ENCODE measurements at regions not wholly inside any gene's neighbourhood (a gene's known extent, or its start where the extent isn't known, plus 50 kb on each side); places are given as distances from the start of the nearest gene placed in this dataset.

DNA sequence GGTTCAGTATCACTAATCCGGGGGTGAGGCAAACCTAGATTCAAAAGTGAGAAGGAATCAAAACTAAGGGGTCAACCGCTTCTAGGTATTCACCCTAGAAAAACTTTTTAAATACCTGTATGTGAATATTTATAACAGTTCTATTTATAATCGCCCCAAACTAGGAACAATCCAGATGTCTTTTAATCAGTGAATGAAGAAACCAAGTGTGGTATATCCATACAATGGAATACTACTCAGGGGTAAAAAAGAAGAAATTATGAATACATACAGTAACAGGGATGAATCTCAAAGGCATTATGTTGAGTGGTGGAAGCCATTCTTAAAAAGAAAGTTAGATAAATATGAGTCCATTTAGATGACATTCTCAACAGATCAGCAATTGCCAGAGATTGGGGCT is 178.0 kb upstream of the BLID start:
- TF ChIP-seq, protein P1, sequence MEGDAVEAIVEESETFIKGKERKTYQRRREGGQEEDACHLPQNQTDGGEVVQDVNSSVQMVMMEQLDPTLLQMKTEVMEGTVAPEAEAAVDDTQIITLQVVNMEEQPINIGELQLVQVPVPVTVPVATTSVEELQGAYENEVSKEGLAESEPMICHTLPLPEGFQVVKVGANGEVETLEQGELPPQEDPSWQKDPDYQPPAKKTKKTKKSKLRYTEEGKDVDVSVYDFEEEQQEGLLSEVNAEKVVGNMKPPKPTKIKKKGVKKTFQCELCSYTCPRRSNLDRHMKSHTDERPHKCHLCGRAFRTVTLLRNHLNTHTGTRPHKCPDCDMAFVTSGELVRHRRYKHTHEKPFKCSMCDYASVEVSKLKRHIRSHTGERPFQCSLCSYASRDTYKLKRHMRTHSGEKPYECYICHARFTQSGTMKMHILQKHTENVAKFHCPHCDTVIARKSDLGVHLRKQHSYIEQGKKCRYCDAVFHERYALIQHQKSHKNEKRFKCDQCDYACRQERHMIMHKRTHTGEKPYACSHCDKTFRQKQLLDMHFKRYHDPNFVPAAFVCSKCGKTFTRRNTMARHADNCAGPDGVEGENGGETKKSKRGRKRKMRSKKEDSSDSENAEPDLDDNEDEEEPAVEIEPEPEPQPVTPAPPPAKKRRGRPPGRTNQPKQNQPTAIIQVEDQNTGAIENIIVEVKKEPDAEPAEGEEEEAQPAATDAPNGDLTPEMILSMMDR (IDR thresholded peaks at IDR 0.05; ENCODE audit: low read depth, low read length, missing control alignments), result no peak
- in situ Hi-C loops (cut with HindIII; ENCODE audit: low sequenced_read_pairs), result no loop called here
- DNase-seq (ENCODE audit: low read depth), result no peak
- no peak overlapping the region for H3K4me3 ChIP-seq (ENCODE audit: low read depth, low read length)

DNA sequence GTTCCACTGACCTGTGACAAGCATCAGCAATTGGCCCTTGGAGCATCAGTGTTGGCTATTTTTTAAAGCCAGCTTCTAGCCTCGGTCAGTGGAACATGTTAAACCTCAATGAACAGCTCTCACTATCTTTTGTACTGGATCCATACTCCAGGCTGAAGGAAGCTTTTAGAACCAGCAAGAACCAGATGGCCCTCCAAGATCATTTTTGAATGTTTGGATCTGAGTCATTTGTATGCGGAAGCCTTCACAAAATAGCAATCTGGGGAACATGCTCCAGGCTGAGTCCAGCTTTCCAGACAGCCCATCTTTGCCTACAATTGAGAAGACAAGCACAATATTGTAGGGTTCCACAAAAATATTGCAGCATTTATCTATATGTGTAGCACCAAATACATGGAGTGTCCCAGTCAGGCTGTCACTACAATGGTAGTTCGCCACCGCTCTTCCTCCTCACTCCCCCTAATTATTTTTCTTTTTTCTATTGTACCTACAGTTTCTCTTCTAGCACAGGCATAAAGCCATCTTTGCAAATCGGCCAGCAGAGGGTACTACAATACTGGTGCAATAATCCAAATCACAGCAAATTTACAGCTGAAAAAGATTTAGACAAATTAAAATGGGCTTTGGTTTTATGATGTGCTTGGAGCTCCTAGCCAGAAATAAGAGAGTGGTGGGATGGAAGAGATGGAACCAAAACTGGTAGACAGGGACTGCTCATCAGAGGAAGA is 177.4 kb upstream of the BLID start:
- H3K4me3 ChIP-seq (ENCODE audit: low read depth, low read length), result no peak overlapping the region
- in situ Hi-C loops (cut with HindIII; ENCODE audit: low sequenced_read_pairs), result no loop called here
- DNase-seq (ENCODE audit: low read depth), result peak; percentile 6
- TF ChIP-seq, protein P1 (IDR thresholded peaks at IDR 0.05; ENCODE audit: low read depth, low read length, missing control alignments), result peak; percentile 36

DNA sequence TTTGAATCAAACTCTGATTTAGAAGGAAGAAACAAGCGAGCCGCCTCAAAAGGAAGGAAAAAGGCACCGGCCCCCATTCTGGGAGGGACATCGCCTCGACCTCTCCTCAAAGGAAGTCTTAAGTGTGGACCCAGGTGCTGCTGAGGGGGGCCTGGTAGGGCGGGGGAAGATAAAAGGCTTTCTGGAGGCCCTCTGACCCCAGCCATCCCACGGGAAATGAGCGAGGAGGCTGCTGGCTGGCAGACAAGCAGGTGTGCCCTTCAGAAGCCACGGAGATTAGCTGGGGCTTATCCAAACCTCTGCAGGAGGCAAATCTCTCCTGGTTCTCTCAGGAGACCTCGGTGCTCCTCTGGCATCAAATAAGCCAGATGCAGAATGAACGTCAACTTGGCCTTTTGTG is 171.4 kb upstream of the BLID start:
- in situ Hi-C loops (cut with HindIII; ENCODE audit: low sequenced_read_pairs), result no loop called here
- TF ChIP-seq, protein P1 (IDR thresholded peaks at IDR 0.05; ENCODE audit: low read depth, low read length, missing control alignments), result no peak
- no peak for DNase-seq (ENCODE audit: low read depth)
- no peak overlapping the region for H3K4me3 ChIP-seq (ENCODE audit: low read depth, low read length)

DNA sequence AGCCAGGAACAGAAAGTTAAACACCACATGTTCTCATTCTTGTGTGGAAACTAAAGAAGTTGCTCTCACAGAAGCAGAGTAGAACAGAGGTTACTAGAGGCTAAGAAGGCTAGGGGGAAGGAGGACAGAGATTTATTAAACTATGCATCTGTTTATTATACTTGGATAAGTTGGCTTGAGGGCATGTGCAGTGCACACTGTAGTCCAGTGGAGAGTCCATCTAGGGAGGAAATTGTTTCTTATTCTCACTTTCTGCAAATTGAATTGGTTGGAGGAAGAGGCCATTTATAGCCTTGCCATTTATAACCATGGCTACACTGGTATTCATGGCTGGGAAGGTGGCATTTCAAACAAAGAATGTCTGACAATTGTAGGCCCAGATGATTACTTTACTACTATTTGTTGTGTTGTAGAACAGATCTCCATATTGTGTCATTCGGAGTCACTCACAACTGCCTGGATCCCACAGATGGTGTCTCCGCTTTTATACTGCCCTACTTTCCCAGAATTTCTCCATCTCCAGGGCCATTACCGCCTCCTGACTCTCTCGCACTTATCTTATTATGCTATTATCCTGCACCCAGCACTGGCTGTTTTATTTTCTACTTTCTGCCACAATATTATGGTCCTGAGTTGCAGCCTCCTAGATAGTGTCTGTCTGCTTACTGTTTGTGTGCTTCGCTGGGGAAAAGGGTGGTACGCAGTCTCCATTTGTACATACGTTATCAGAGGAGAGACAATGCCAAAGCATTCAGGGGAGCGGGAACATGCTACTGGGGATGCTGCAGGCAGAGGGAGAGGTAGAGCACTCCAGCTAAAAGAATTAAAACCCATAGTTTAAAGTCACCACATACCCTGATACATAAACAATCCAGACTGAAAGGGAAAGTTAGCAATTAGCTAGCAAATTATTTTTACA is 169.3 kb upstream of the BLID start:
- TF ChIP-seq, protein P1 (IDR thresholded peaks at IDR 0.05; ENCODE audit: low read depth, low read length, missing control alignments), result no peak
- no peak overlapping the region for H3K4me3 ChIP-seq (ENCODE audit: low read depth, low read length)
- DNase-seq (ENCODE audit: low read depth), result no peak
- in situ Hi-C loops (cut with HindIII; ENCODE audit: low sequenced_read_pairs), result no loop called here

GRCh38 chr11:122280870-122281269 is 164.9 kb upstream of the BLID start:
- H3K4me3 ChIP-seq (ENCODE audit: low read depth, low read length), result no peak overlapping the region
- in situ Hi-C loops (cut with HindIII; ENCODE audit: low sequenced_read_pairs), result no loop called here
- no peak for DNase-seq (ENCODE audit: low read depth)
- TF ChIP-seq, protein P1 (IDR thresholded peaks at IDR 0.05; ENCODE audit: low read depth, low read length, missing control alignments), result no peak

GRCh38 chr11:122279194-122279593 is 163.2 kb upstream of the BLID start:
- H3K4me3 ChIP-seq (ENCODE audit: low read depth, low read length), result no peak overlapping the region
- no peak for DNase-seq (ENCODE audit: low read depth)
- in situ Hi-C loops (cut with HindIII; ENCODE audit: low sequenced_read_pairs), result no loop called here
- TF ChIP-seq, protein P1 (IDR thresholded peaks at IDR 0.05; ENCODE audit: low read depth, low read length, missing control alignments), result no peak

All from astrocyte of the cerebellum (primary cell).